ENCODE measurements at regions not wholly inside any gene's neighbourhood (a gene's known extent, or its start where the extent isn't known, plus 50 kb on each side); places are given as distances from the start of the nearest gene placed in this dataset.

GRCh38 chr5:12272389-12272788 is 368.1 kb upstream of the CTNND2 start:
- peak; percentile 50 for DNase-seq (ENCODE audit: low read depth, low spot score)

- DNase-seq (ENCODE audit: low read depth, low spot score): no peak
Observed at GRCh38 chr5:12270914-12271313, 366.7 kb upstream of the CTNND2 start.

- DNase-seq (ENCODE audit: low read depth, low spot score): no peak
Observed at GRCh38 chr5:12269164-12269563, 364.9 kb upstream of the CTNND2 start.

- no peak for DNase-seq (ENCODE audit: low read depth, low spot score)
Observed at GRCh38 chr5:12258549-12258948, 354.3 kb upstream of the CTNND2 start.

- DNase-seq (ENCODE audit: low read depth, low spot score): no peak
Observed at GRCh38 chr5:12250454-12250853, 346.2 kb upstream of the CTNND2 start.

DNA sequence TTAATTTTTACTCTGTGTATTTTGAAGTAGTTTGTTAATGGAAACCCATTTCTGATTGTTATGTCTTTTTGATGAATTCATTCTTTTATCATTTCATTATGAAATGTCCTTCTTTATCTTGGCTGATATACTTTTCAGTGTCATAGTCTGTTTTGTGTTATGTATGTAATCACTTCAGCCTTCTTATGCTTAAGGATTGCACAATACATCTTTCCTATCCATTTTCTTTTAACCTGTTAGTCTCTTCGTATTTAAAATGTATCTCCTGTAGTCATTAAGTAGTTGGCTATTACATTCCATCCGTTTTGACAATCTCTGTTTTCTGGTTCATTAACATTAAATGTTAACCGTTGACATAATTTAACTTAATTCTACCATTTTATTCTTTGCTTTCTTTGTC is 344.6 kb upstream of the CTNND2 start:
- no peak for DNase-seq (ENCODE audit: low read depth, low spot score)

DNA sequence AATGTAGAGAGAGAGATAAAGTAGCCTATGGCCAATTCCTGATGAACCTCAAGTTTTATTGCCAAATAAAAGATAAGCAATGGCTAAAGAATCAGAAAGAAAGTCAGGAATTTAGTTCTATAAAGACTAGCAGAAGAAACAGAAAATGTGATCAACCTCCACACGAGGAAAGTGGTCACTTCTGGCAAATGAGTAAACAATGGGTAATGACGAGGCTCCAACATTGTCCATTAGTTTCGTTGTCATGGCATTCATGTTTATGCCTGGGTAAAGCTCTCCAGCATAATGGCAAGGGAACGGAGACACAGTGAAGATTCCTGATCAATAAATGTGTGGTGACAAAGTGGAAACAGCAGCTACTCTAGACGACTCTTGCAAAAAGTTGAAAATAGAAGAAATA is 341.8 kb upstream of the CTNND2 start:
- DNase-seq (ENCODE audit: low read depth, low spot score): no peak

- DNase-seq (ENCODE audit: low read depth, low spot score): no peak
Observed at GRCh38 chr5:12245429-12245828, 341.2 kb upstream of the CTNND2 start.

- DNase-seq (ENCODE audit: low read depth, low spot score): no peak
Observed at GRCh38 chr5:12242950-12243888, 339.0 kb upstream of the CTNND2 start.

- peak; percentile 47 for DNase-seq (ENCODE audit: low read depth, low spot score)
Observed at GRCh38 chr5:12237837-12238575, 333.8 kb upstream of the CTNND2 start.

DNA sequence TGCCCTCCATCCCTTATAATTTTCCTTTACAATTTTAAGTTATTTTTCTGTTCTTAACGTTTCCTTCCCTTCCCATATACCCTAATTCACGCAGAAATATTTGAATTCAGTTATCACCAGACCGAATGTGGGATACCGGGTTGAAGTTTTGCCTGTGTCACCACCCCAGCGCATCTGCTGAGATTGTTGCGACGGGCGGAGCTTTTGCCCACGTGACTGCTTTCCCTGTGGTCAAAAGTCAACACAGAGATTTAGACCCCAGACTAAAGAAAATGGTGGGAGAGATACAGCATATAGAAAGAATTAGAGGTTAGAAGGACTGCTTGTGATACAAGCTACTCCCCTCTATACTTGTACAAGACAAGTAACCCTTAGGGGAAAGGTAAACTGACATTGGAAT is 326.4 kb upstream of the CTNND2 start:
- DNase-seq (ENCODE audit: low read depth, low spot score): no peak

DNA sequence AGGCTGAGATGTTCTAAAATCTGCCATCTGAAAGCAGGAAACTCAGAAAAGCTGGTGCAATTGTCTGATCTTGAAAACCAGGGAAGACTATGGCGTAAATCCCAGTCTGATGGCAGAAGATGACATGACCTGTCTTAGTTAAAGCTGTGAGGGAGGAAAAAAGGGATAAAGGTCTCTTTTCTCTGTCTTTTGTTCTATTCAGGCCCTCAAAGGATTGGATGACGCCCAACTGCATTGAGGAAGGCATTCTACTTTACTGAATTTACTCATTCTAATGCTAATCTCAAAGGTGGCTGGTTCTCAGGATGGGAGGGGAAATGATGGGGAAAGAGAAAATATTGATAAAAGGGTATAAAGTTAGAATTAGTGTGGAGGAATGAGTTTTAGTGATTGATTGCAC is 312.8 kb upstream of the CTNND2 start:
- DNase-seq (ENCODE audit: low read depth, low spot score): peak; percentile 12

GRCh38 chr5:12214267-12215015 is 310.2 kb upstream of the CTNND2 start:
- DNase-seq (ENCODE audit: low read depth, low spot score): no peak

GRCh38 chr5:12208366-12209100 is 304.3 kb upstream of the CTNND2 start:
- DNase-seq (ENCODE audit: low read depth, low spot score): no peak

- no peak for DNase-seq (ENCODE audit: low read depth, low spot score)
Observed at GRCh38 chr5:12204761-12205160, 300.5 kb upstream of the CTNND2 start.

DNA sequence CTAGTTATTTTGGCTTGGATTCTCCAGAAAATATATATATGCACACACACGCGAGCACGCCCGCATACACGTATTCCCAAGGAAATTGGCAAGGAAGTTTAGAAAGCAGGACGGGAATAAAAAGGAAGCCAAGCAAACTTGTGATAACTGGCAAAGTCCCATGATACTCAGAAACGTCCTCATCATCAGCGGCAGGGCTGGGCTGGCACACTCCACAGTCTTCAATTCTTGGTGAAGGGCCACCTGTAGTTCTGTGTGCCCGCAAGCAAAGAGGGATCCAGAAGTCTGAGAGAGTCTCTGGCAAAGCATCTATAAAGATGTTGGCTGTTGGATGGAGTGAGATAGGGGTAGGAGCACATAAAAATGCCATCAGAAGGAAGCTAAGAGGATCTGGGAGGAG is 289.3 kb upstream of the CTNND2 start:
- no peak for DNase-seq (ENCODE audit: low read depth, low spot score)

GRCh38 chr5:12183003-12183402 is 278.8 kb upstream of the CTNND2 start:
- no peak for DNase-seq (ENCODE audit: low read depth, low spot score)

- no peak for DNase-seq (ENCODE audit: low read depth, low spot score)
Observed at GRCh38 chr5:12177851-12178250, 273.6 kb upstream of the CTNND2 start.

- no peak for DNase-seq (ENCODE audit: low read depth, low spot score)
Observed at GRCh38 chr5:12177225-12177624, 273.0 kb upstream of the CTNND2 start.

DNA sequence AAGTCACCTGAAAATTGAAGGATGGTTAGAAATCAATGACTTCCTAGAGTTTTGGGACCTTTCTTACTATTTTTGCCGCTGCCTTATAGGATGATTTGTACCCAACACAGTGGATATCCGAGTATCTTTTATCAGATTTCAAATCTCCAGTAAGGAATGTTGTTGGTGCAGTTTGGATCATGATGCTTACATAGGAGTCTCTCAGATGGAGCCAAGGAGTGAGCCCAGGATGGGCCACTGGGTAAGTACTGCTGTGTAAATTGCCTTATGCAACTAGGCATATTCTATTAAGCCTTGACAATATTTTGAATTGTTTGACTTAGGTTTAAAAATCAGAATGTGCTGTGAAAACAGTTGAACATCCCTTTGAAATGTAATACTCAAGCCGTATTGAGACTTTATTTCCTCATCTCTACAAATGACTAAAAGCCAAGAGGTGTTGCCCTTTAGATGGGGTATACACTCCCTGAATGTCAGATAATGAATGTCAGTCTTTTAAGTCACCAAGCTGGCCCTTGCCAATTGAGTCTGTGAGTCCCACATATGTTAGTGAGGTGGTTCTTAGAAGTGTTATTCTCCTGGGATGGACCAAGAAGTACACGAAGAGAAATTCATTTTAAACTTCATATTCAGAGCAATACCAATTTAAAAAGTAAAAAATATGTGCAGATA is 271.8 kb upstream of the CTNND2 start:
- no peak for DNase-seq (ENCODE audit: low read depth, low spot score)

DNA sequence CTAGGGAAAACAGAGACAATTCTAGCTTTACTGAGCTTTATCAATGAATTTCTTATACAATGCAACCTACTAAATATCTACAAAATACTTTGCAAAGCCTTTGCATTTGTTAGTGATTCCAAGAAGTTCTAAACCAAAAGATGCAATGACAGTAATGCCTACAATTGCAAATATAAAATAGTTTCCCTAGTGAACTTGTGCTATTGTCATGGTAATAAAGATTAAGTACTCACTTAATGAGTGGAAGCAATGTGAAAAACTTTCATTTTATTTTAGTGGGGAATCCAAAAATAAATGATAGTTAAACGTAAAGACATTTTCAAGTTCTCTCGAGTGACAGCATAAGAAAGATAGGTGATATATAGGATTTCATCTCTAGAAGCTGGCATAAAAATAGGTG is 270.5 kb upstream of the CTNND2 start:
- DNase-seq (ENCODE audit: low read depth, low spot score): no peak
